Neuronal stem cell (in vitro differentiated cells): ENCODE measurements at regions not wholly inside any gene's neighbourhood (a gene's known extent, or its start where the extent isn't known, plus 50 kb on each side); places are given as distances from the start of the nearest gene placed in this dataset.

Source experiments
- DNase-seq: peaks from one replicate; pipeline ENCODE4 v3.0.0-alpha.2; 2013; ENCODE audit warnings: low spot score
- H2AFZ ChIP-seq: one replicate; pipeline ENCODE4 v1.6.1; 2013; ENCODE audit warnings: mild to moderate bottlenecking, low read length, inconsistent platforms
- H2AK5ac ChIP-seq: 2 replicates; pipeline ENCODE4 v1.6.1; 2013; ENCODE audit warnings: low read depth, mild to moderate bottlenecking, inconsistent platforms, low read length, moderate library complexity, mixed read lengths
- H2BK120ac ChIP-seq: 2 replicates; pipeline ENCODE4 v1.6.1; 2013; ENCODE audit warnings: low read depth, mild to moderate bottlenecking, inconsistent platforms, low read length, moderate library complexity, mixed read lengths
- H2BK12ac ChIP-seq: one replicate; pipeline ENCODE4 v1.6.1; 2013; ENCODE audit warnings: low read length, inconsistent platforms
- H2BK15ac ChIP-seq: 2 replicates; pipeline ENCODE4 v1.6.1; 2013; ENCODE audit warnings: mild to moderate bottlenecking, low read length, inconsistent platforms, mixed read lengths
- H2BK5ac ChIP-seq: one replicate; pipeline ENCODE4 v1.6.1; 2013; ENCODE audit warnings: inconsistent platforms, mild to moderate bottlenecking, low read length, moderate library complexity
- H3K14ac ChIP-seq: one replicate; pipeline ENCODE4 v1.6.1; 2013; ENCODE audit warnings: low read length, inconsistent platforms
- H3K18ac ChIP-seq: 2 replicates; pipeline ENCODE4 v1.6.1; 2013; ENCODE audit warnings: low read length, inconsistent platforms
- H3K23ac ChIP-seq: 2 replicates; pipeline ENCODE4 v1.6.1; 2013; ENCODE audit warnings: low read depth, mild to moderate bottlenecking, mixed read lengths, low read length, inconsistent platforms; ENCODE audit not compliant: poor library complexity
- H3K27ac ChIP-seq: replicated peaks from 3 replicates; pipeline ENCODE4 v1.5.1; 2013; ENCODE audit warnings: low read length, inconsistent platforms
- H3K27me3 ChIP-seq, 3 experiments: 2 replicates each; pipeline ENCODE4 v1.6.1; 2013; ENCODE audit warnings: low read length in 3 of 3, mild to moderate bottlenecking in 2 of 3, inconsistent platforms in 1 of 3, low read depth in 1 of 3, mixed read lengths in 1 of 3, moderate library complexity in 1 of 3; ENCODE audit not compliant: control insufficient read depth in 3 of 3, insufficient read depth in 3 of 3
- H3K36me3 ChIP-seq, 2 donors: replicated peaks in 1 of 2; 2 replicates each; pipeline ENCODE4 v1.6.1; 2013; ENCODE audit warnings: low read length in 2 of 2; ENCODE audit not compliant: control insufficient read depth in 2 of 2, insufficient read depth in 2 of 2
- H3K4ac ChIP-seq: 2 replicates; pipeline ENCODE4 v1.6.1; 2013; ENCODE audit warnings: inconsistent platforms, mild to moderate bottlenecking, low read length, moderate library complexity
- H3K4me1 ChIP-seq, 2 donors: 1 replicate in 1 of 2; 2 replicates in 1 of 2; pipeline ENCODE4 v1.6.1; 2013; ENCODE audit warnings: low read length in 2 of 2, low read depth in 1 of 2; ENCODE audit not compliant: control insufficient read depth in 2 of 2, insufficient read depth in 1 of 2
- H3K4me2 ChIP-seq: one replicate; pipeline ENCODE4 v1.6.1; 2013; ENCODE audit warnings: mild to moderate bottlenecking, low read length, inconsistent platforms; ENCODE audit not compliant: insufficient read depth, poor library complexity, severe bottlenecking
- H3K4me3 ChIP-seq, 2 donors: 2 replicates each; pipeline ENCODE4 v1.5.1; 2013; ENCODE audit warnings: low read length in 2 of 2, mild to moderate bottlenecking in 2 of 2, inconsistent platforms in 1 of 2, moderate library complexity in 1 of 2
- H3K79me1 ChIP-seq: one replicate; pipeline ENCODE4 v1.6.1; 2013; ENCODE audit warnings: low read depth, mild to moderate bottlenecking, inconsistent platforms, low read length, moderate library complexity
- H3K9ac ChIP-seq: one replicate; pipeline ENCODE4 v1.6.1; 2013; ENCODE audit warnings: mild to moderate bottlenecking, low read depth, low read length, inconsistent platforms; ENCODE audit not compliant: poor library complexity
- H3K9me3 ChIP-seq, 2 donors: replicated peaks in 1 of 2; 2 replicates each; pipeline versions ENCODE3 to v1.6.1; 2013; ENCODE audit warnings: low read length in 2 of 2, mild to moderate bottlenecking in 2 of 2, inconsistent platforms in 1 of 2, low read depth in 1 of 2, mixed read lengths in 1 of 2, moderate library complexity in 1 of 2; ENCODE audit not compliant: control insufficient read depth in 2 of 2, insufficient read depth in 1 of 2
- H4K8ac ChIP-seq: one replicate; pipeline ENCODE4 v1.6.1; 2013; ENCODE audit warnings: low read depth, mild to moderate bottlenecking, inconsistent platforms, low read length, moderate library complexity
- H4K91ac ChIP-seq: one replicate; pipeline ENCODE4 v1.6.1; 2013; ENCODE audit warnings: low read length, low read depth, mild to moderate bottlenecking, inconsistent platforms; ENCODE audit not compliant: poor library complexity
- WGBS, 2 donors: extraction: QIAGEN DNeasy Blood & Tissue Kit; methylation state at CpG; one replicate each; pipeline ENCODE4 v1.1.7; 2013; ENCODE audit warnings: missing lambda C conversion rate in 2 of 2, mixed read lengths in 1 of 2; ENCODE audit not compliant: insufficient read length in 2 of 2, insufficient replicate concordance in 1 of 2; ENCODE audit errors: extremely low coverage in 2 of 2; 5-methylcytosine and 5-hydroxymethylcytosine counted together

DNA sequence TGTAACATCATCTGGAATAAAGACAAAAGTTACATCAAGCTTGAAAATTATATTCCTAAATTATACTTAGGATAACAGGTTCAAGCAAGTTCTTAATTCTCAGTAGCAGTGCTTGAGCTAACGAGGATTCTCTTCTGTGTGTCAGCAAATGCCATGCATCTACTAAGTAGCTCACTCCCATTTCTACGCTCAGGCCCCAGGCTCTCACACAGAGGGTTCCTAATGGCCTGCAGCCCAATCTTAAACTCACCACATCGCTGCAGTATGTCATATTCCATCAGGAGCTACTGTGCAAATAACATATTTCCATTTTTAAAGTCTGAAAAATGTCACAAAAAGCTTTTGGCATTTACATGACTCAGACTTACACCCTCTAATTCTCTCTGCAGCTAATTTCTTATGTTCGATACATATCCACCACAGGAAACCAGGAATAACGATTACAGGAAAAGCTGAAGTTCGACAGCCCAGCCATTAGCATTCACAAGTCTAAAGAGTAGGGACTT lies 474.8 kb downstream of the EFNA5 start:
- H2BK5ac ChIP-seq = no peak overlapping the region
- no peaks in the 10 kb centered on the region for H3K9me3 ChIP-seq
- H3K4me3 ChIP-seq = no peak overlapping the region
- WGBS, 2 donors = no CpG with 5 or more reads among the region's 6 CpGs
- H3K9ac ChIP-seq = no peak overlapping the region
- no peak overlapping the region for H2BK120ac ChIP-seq
- H2BK12ac ChIP-seq = no peak overlapping the region
- H2AFZ ChIP-seq = no peak overlapping the region
- H3K79me1 ChIP-seq = no peaks in the 10 kb centered on the region
- H4K91ac ChIP-seq = no peak overlapping the region
- no peaks in the 10 kb centered on the region for H3K27me3 ChIP-seq
- H2AK5ac ChIP-seq = no peak overlapping the region
- no peak overlapping the region for H4K8ac ChIP-seq
- H2BK15ac ChIP-seq = no peak overlapping the region
- no peak overlapping the region for H3K27ac ChIP-seq
- H3K23ac ChIP-seq = no peak overlapping the region
- no peak overlapping the region for H3K4ac ChIP-seq
- no peak overlapping the region for H3K4me2 ChIP-seq
- DNase-seq = no peak
- H3K4me1 ChIP-seq = peaks cover 0 to 3% of the 10 kb centered on the region in 2 donors
- H3K36me3 ChIP-seq = no peaks in the 10 kb centered on the region
- H3K18ac ChIP-seq = no peak overlapping the region
- no peak overlapping the region for H3K14ac ChIP-seq

DNA sequence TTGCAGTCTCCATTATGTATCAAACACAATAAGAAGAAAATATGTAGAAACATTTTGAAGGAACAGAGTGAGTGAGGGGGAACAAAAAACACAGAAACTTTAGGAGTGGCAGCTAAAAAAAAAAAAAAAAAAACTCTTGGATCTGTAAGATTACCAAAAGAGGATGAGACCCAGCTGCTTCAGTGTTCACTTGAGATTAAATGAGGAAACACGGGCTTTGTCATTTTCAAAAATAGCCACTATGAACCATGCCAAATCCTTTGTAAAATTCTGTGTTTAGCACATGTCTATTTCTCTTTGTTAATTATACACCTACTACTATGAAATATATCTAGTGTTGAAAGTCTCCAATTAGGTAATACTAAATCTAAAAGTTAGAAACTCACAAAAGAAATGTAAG lies 485.9 kb downstream of the EFNA5 start:
- Histone ChIP-seq H2BK12ac (no peak overlapping the region), H3K18ac (no peak overlapping the region), H3K9me3 (no peaks in the 10 kb centered on the region), H3K4me3 (no peak overlapping the region), H2AFZ (no peak overlapping the region), H2BK120ac (no peak overlapping the region), H3K27me3 (no peaks in the 10 kb centered on the region), H3K79me1 (no peaks in the 10 kb centered on the region), H4K91ac (no peak overlapping the region), H3K4ac (no peak overlapping the region), H3K4me1 (no peaks in the 10 kb centered on the region), H3K14ac (no peak overlapping the region), H2AK5ac (no peak overlapping the region), H3K27ac (no peak overlapping the region), H3K9ac (no peak overlapping the region), H3K4me2 (no peak overlapping the region), H2BK5ac (no peak overlapping the region), H3K36me3 (no peaks in the 10 kb centered on the region), H3K23ac (no peak overlapping the region), H4K8ac (no peak overlapping the region), H2BK15ac (no peak overlapping the region)
- WGBS, 2 donors = no CpG with 5 or more reads among the region's 1 CpG
- no peak for DNase-seq

DNA sequence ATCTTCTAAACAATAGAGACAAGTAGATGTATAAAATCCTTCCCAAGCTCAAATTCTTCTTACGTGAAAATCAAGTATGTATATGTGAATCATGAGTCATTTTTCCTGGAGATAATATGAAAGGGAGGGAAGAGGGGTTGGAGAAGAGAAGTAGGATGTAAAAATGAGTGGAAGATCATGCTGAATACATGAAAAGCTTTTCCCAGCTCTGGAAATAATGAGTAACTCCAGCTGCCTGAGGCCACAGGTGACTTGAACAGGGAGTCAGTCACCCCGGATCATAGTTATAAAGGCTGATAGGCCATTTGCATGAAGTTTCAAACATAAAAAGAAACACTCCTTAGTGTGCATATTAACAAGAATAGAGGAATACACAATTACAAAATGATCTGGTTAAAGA lies 486.7 kb downstream of the EFNA5 start:
- Histone ChIP-seq H3K23ac (no peak overlapping the region), H2AFZ (no peak overlapping the region), H2BK120ac (no peak overlapping the region), H3K4me2 (no peak overlapping the region), H3K27ac (no peak overlapping the region), H2BK12ac (no peak overlapping the region), H2BK5ac (no peak overlapping the region), H4K8ac (no peak overlapping the region), H2AK5ac (no peak overlapping the region), H3K27me3 (no peaks in the 10 kb centered on the region), H3K79me1 (no peaks in the 10 kb centered on the region), H3K9ac (no peak overlapping the region), H2BK15ac (no peak overlapping the region), H3K18ac (no peak overlapping the region), H4K91ac (no peak overlapping the region), H3K9me3 (no peaks in the 10 kb centered on the region), H3K4me3 (no peak overlapping the region), H3K4ac (no peak overlapping the region), H3K14ac (no peak overlapping the region), H3K36me3 (no peaks in the 10 kb centered on the region), H3K4me1 (no peaks in the 10 kb centered on the region)
- no CpG with 5 or more reads among the region's 2 CpGs for WGBS, 2 donors
- DNase-seq = no peak

DNA sequence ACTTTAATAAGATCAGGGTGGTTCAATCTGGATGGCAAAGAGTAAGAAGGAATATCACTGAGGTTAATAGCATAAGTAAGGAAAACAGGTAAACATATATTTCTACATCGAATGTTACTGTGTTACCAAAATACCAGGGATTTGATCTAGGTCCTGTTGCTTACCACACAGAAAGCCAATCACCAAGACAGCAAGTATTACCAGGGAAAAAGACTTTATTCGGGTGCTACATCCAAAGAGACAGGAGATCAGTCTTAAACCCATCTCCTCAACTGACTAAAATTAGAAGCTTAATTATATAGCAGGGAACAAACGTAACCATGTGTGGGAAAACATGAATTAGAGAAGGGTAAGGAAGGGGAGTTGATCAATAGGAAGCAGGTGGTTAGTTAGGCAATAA lies 500.1 kb downstream of the EFNA5 start:
- H3K4me2 ChIP-seq = no peak overlapping the region
- no peak overlapping the region for H3K4me3 ChIP-seq
- no peak overlapping the region for H2BK5ac ChIP-seq
- H3K27ac ChIP-seq = no peak overlapping the region
- no peak overlapping the region for H2AFZ ChIP-seq
- no peak overlapping the region for H2BK120ac ChIP-seq
- WGBS, 2 donors = no CpG with 5 or more reads among the region's 3 CpGs
- H4K8ac ChIP-seq = no peak overlapping the region
- DNase-seq = no peak
- H2AK5ac ChIP-seq = no peak overlapping the region
- H3K9ac ChIP-seq = no peak overlapping the region
- no peak overlapping the region for H3K18ac ChIP-seq
- H3K4ac ChIP-seq = no peak overlapping the region
- no peaks in the 10 kb centered on the region for H3K27me3 ChIP-seq
- H2BK12ac ChIP-seq = no peak overlapping the region
- no peaks in the 10 kb centered on the region for H3K36me3 ChIP-seq
- H2BK15ac ChIP-seq = no peak overlapping the region
- no peaks in the 10 kb centered on the region for H3K4me1 ChIP-seq
- H3K9me3 ChIP-seq = peaks cover 5 to 22% of the 10 kb centered on the region in 2 donors
- no peaks in the 10 kb centered on the region for H3K79me1 ChIP-seq
- H3K23ac ChIP-seq = no peak overlapping the region
- no peak overlapping the region for H3K14ac ChIP-seq
- H4K91ac ChIP-seq = no peak overlapping the region
